ENCODE measurements at regions not wholly inside any gene's neighbourhood (a gene's known extent, or its start where the extent isn't known, plus 50 kb on each side); places are given as distances from the start of the nearest gene placed in this dataset.
"Not testable (repeated sequence)": the region's sequence is repeated elsewhere in the genome, so short reads cannot be mapped to it uniquely, and the experiment has no call there.

- no peak for TF ChIP-seq CTCF (IDR thresholded peaks at IDR 0.05)
- H3K36me3 Mint-ChIP-seq (ENCODE audit: low read depth), result no peaks in the 10 kb centered on the region
- H3K27me3 Mint-ChIP-seq (ENCODE audit: low read depth, poor library complexity), result no peaks in the 10 kb centered on the region
- no peak overlapping the region for H3K4me3 Mint-ChIP-seq
- no peak for DNase-seq
- no peaks in the 10 kb centered on the region for H3K9me3 Mint-ChIP-seq
- no peaks in the 10 kb centered on the region for H3K4me1 Mint-ChIP-seq
- H3K27ac Mint-ChIP-seq, result no peak overlapping the region
Observed at GRCh38 chr6:88402909-88403308, 236.8 kb upstream of the CNR1 start.

- H3K27me3 Mint-ChIP-seq (ENCODE audit: low read depth, poor library complexity); DNase-seq; H3K9me3 Mint-ChIP-seq; H3K4me1 Mint-ChIP-seq; H3K4me3 Mint-ChIP-seq; H3K36me3 Mint-ChIP-seq (ENCODE audit: low read depth); H3K27ac Mint-ChIP-seq: not testable (repeated sequence)
Observed at GRCh38 chr6:88390998-88391397, 224.9 kb upstream of the CNR1 start.

DNA sequence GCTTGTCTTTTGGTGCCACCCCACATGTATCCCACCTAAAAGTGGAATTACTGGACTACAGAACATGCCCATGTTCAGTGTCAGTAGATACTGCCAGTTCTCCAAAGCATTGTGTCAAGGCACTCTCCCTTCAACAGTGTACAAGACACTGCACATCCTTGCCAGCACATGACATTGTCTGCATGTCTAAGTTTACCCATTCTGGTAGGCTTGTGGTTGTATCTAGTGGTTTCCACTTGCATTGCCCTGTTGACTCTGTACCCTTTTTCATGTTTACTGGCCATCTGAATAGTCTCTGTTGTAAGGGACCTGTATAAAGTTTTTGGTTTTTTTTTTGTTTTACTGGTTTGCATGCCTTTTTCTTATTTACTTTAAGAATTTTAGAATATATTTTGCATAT lies 222.4 kb upstream of the CNR1 start:
- Mint-ChIP-seq H3K9me3 (no peaks in the 10 kb centered on the region), H3K4me3 (no peak overlapping the region), H3K27ac (no peak overlapping the region), H3K36me3 (ENCODE audit: low read depth) (no peaks in the 10 kb centered on the region), H3K27me3 (ENCODE audit: low read depth, poor library complexity) (peaks cover 9% of the 10 kb centered on the region), H3K4me1 (no peaks in the 10 kb centered on the region)
- DNase-seq, result no peak
- no peak for TF ChIP-seq CTCF (IDR thresholded peaks at IDR 0.05)

- Mint-ChIP-seq H3K4me3 (no peak overlapping the region), H3K27ac (no peak overlapping the region), H3K27me3 (ENCODE audit: low read depth, poor library complexity) (peaks cover 8% of the 10 kb centered on the region), H3K36me3 (ENCODE audit: low read depth) (no peaks in the 10 kb centered on the region), H3K4me1 (peaks cover 2% of the 10 kb centered on the region), H3K9me3 (no peaks in the 10 kb centered on the region)
- no peak for DNase-seq
- TF ChIP-seq CTCF (IDR thresholded peaks at IDR 0.05), result no peak
Observed at GRCh38 chr6:88386167-88386566, 220.0 kb upstream of the CNR1 start.

DNA sequence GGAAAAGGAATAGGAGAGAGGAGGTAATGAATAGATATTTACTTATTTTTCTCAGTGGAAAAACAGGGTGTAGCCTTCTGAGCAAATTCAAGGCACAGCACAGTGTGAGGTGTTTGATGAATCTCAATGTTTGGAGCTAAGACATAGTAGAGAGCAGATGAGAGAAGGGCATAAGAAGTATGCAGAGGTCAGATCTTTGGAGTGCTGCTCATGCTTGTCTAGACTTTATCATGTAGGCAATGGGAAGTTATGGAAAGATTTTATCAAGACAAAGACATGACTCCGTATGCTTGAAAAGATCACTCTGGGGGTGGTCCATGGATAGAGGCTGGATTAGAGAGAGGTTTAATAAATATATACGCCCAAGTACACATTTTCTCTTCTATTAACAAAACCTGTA lies 217.0 kb upstream of the CNR1 start:
- no peak overlapping the region for H3K27ac Mint-ChIP-seq
- no peak for TF ChIP-seq CTCF (IDR thresholded peaks at IDR 0.05)
- peaks cover 7% of the 10 kb centered on the region for H3K27me3 Mint-ChIP-seq (ENCODE audit: low read depth, poor library complexity)
- peaks cover 12% of the 10 kb centered on the region for H3K4me1 Mint-ChIP-seq
- no peak overlapping the region for H3K4me3 Mint-ChIP-seq
- H3K9me3 Mint-ChIP-seq, result no peaks in the 10 kb centered on the region
- H3K36me3 Mint-ChIP-seq (ENCODE audit: low read depth), result no peaks in the 10 kb centered on the region
- no peak for DNase-seq

- Mint-ChIP-seq H3K4me1 (peaks cover 12% of the 10 kb centered on the region), H3K4me3 (no peak overlapping the region), H3K36me3 (ENCODE audit: low read depth) (no peaks in the 10 kb centered on the region), H3K27ac (no peak overlapping the region), H3K27me3 (ENCODE audit: low read depth, poor library complexity) (peaks cover 7% of the 10 kb centered on the region), H3K9me3 (no peaks in the 10 kb centered on the region)
- TF ChIP-seq CTCF (IDR thresholded peaks at IDR 0.05), result no peak
- DNase-seq, result no peak
Observed at GRCh38 chr6:88381289-88381642, 215.1 kb upstream of the CNR1 start.
